ENCODE measurements at regions not wholly inside any gene's neighbourhood (a gene's known extent, or its start where the extent isn't known, plus 50 kb on each side); places are given as distances from the start of the nearest gene placed in this dataset.
A peak's percentile ranks its signal among the peaks of the same experiment; 100 is the strongest.

DNA sequence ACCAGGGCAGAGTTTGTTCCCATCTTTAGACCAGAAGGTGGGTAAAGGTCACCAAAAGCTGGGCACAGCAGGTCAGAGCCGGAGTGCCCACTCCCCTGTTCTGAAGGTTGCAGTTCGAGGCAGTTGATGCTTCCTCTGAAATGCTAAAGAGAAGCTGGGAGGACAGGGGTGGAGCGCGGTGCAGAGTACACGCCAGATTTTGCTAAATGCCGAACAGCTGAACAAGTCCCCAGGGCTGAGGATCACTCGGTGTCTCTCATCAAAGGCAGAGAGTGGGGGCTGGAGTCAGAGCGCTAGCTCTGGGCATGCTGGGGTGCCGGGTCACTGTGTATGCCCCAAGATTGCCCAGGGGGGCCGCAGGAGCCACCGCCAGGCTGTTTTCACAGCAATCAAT, 197.0 kb downstream of the BCOR start:
- Mint-ChIP-seq H3K4me1 (peaks cover 5% of the 10 kb centered on the region), H3K36me3 (no peaks in the 10 kb centered on the region), H3K4me3 (no peak overlapping the region), H3K27ac (no peak overlapping the region), H3K9me3 (no peaks in the 10 kb centered on the region), H3K27me3 (peaks cover 6% of the 10 kb centered on the region)
- ATAC-seq = no peak

DNA sequence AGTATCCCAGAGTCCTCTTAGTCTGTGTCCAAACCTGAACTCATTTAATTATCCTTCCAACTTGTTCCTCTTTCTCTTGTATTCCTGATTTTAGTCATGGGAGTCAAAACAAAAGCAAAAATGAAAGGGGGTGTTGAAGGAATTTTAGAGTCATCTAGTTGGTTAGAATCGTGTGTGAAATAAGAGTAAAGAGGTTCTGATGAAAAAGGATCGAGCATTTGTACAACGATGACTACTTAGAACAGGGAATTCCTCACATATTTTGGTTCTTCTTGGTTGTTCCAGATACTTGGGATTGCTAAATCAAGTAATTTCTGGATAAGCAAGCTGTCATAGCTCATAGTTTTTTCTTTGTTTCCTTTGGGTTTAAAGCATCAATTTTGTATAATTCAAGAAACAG, 194.4 kb downstream of the BCOR start:
- Mint-ChIP-seq H3K4me3 (no peak overlapping the region), H3K9me3 (no peaks in the 10 kb centered on the region), H3K36me3 (no peaks in the 10 kb centered on the region), H3K27ac (no peak overlapping the region), H3K27me3 (no peaks in the 10 kb centered on the region), H3K4me1 (peaks cover 6% of the 10 kb centered on the region)
- ATAC-seq = no peak

- no peaks in the 10 kb centered on the region for H3K36me3 Mint-ChIP-seq
- H3K27me3 Mint-ChIP-seq = no peaks in the 10 kb centered on the region
- H3K4me1 Mint-ChIP-seq = peaks cover 12% of the 10 kb centered on the region
- no peak overlapping the region for H3K4me3 Mint-ChIP-seq
- no peak for ATAC-seq
- H3K9me3 Mint-ChIP-seq = no peaks in the 10 kb centered on the region
- H3K27ac Mint-ChIP-seq = no peak overlapping the region
Measured at GRCh38 chrX:39903937-39904336, 193.8 kb downstream of the BCOR start.

DNA sequence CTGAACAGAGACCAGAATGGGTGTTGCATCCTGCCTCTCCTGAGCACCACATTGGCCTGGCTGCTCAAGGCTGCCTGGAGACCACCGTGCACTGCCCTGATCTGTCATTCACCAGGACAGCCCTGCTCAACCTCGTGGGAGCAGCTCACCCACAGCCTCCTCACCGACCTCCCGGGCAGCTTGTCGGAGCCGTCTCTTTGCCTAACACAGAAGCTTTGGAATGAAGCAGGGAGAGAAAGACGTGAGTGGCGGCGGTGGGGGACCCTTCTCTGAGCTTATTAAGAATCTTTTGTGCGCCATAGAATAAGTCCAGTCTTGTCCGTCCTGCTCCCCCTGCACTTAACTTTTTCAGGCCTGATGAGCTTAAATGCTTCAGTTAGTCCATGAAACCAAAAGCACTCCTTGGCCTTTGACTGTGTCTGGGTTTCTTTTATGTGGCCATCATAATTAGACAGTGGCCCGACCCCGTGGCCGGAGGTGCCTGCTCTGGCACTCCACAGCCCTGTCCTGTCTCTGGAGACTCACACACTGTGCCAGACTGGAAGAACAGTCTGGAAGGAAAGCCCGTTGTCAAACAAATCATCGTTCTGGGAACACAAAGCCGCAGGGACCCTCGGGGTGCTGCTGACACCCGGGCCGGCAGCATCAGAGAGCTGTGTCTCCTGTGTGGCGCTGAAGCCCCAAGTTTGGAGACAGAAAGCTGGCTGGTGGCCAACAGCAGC, 192.8 kb downstream of the BCOR start:
- H3K4me1 Mint-ChIP-seq = peaks cover 12% of the 10 kb centered on the region
- ATAC-seq = no peak
- no peak overlapping the region for H3K4me3 Mint-ChIP-seq
- no peak overlapping the region for H3K27ac Mint-ChIP-seq
- no peaks in the 10 kb centered on the region for H3K27me3 Mint-ChIP-seq
- H3K9me3 Mint-ChIP-seq = no peaks in the 10 kb centered on the region
- no peaks in the 10 kb centered on the region for H3K36me3 Mint-ChIP-seq

- Mint-ChIP-seq H3K4me3 (no peak overlapping the region), H3K36me3 (no peaks in the 10 kb centered on the region), H3K27ac (no peak overlapping the region), H3K9me3 (no peaks in the 10 kb centered on the region), H3K4me1 (peaks cover 12% of the 10 kb centered on the region), H3K27me3 (no peaks in the 10 kb centered on the region)
- no peak for ATAC-seq
Measured at GRCh38 chrX:39905538-39905891, 192.2 kb downstream of the BCOR start.

- Mint-ChIP-seq H3K36me3 (no peaks in the 10 kb centered on the region), H3K9me3 (no peaks in the 10 kb centered on the region), H3K4me3 (no peak overlapping the region), H3K27me3 (no peaks in the 10 kb centered on the region), H3K27ac (no peak overlapping the region), H3K4me1 (peaks cover 12% of the 10 kb centered on the region)
- no peak for ATAC-seq
Measured at GRCh38 chrX:39905946-39906345, 191.8 kb downstream of the BCOR start.

DNA sequence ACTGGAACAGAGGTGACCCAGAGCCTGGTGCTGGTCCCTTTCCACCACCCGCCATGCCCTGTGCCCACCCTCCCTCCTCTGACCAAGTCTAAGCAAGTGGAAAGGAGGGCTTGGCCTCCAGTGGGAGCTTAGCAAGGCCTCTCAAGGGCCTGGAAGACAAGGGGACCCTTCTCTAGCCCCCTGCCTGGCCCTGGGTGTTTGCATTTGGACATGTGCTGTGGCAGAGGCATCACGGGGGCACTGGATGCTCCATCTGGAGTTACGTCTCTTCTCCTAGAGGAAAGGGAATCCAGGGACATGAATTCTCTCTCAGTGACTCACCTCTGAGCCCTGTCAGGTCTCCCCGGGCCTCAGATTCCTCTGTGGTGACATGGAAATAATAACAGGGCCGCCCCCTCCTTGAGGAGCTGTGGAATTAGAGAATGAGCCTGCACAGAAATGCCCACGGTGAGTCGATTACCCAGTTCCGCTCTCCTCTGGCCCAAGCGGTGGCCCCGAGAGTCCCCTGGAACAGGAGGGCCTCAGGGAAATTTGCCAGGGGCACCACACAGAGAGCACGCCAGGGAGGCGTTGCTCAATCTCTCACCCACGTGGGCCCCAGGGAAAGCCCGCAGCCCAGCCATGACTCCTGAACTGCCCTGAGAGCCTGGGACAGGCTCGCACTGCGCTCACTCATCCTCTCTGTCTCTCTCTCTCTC, 189.6 kb downstream of the BCOR start:
- H3K9me3 Mint-ChIP-seq = no peaks in the 10 kb centered on the region
- H3K4me1 Mint-ChIP-seq = peaks cover 11% of the 10 kb centered on the region
- no peaks in the 10 kb centered on the region for H3K27me3 Mint-ChIP-seq
- ATAC-seq = peak; percentile 39
- no peak overlapping the region for H3K4me3 Mint-ChIP-seq
- H3K27ac Mint-ChIP-seq = no peak overlapping the region
- H3K36me3 Mint-ChIP-seq = no peaks in the 10 kb centered on the region

GRCh38 chrX:39909996-39910395, 187.8 kb downstream of the BCOR start:
- ATAC-seq = no peak
- no peaks in the 10 kb centered on the region for H3K27me3 Mint-ChIP-seq
- H3K9me3 Mint-ChIP-seq = no peaks in the 10 kb centered on the region
- peaks cover 7% of the 10 kb centered on the region for H3K4me1 Mint-ChIP-seq
- H3K27ac Mint-ChIP-seq = no peak overlapping the region
- H3K36me3 Mint-ChIP-seq = no peaks in the 10 kb centered on the region
- no peak overlapping the region for H3K4me3 Mint-ChIP-seq

DNA sequence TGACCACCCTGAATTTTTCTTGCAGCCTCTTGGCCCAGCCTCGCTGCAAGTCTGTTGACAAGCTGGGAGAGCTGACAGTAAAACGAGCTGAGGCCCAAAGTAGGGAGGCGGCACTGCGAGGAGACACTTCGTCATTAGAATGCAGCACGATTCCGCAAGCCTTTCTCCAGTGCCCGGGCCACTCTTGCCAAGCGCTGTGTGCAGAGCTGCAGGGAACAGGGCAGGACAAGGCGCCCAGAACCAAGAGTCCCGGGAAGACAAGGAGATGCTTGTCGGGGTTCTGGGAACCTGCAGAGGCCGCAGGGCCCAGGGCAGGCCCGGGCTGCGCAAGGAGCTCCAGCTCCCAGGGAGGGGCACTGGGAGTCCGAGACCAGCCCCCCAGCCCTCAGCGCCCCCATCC, 187.1 kb downstream of the BCOR start:
- no peak for ATAC-seq
- Mint-ChIP-seq H3K27me3 (no peaks in the 10 kb centered on the region), H3K9me3 (no peaks in the 10 kb centered on the region), H3K4me3 (no peak overlapping the region), H3K27ac (no peak overlapping the region), H3K36me3 (no peaks in the 10 kb centered on the region), H3K4me1 (peaks cover 7% of the 10 kb centered on the region)

- Mint-ChIP-seq H3K9me3 (no peaks in the 10 kb centered on the region), H3K36me3 (no peaks in the 10 kb centered on the region), H3K4me3 (no peak overlapping the region), H3K27ac (no peak overlapping the region), H3K27me3 (no peaks in the 10 kb centered on the region), H3K4me1 (peaks cover 7% of the 10 kb centered on the region)
- no peak for ATAC-seq
Measured at GRCh38 chrX:39911278-39911897, 186.4 kb downstream of the BCOR start.

- Mint-ChIP-seq H3K36me3 (no peaks in the 10 kb centered on the region), H3K27me3 (no peaks in the 10 kb centered on the region)
- ATAC-seq = no peak
Measured at GRCh38 chrX:39912126-39912525, 185.6 kb downstream of the BCOR start.

DNA sequence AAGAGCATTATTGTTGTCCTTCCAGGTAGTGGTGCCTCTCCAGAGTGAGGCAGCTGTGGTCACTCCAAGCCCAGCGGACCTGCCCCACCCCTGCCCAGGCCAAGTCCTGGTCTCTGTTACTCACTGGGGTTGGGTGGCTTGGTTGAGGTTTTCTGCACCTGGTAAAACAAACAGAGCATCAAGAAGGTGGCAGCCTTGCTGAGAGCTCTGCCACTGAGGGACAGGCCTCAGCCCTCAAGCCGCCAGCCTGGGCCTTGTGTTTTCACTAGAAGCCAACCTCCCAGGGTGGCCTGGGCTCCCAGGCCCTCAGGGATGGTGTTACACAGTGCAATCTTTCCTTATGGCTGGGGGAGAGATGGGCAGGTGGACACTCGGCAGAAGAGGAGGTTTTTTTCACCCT, 182.7 kb downstream of the BCOR start:
- ATAC-seq = no peak
- no peaks in the 10 kb centered on the region for H3K4me1 Mint-ChIP-seq
- H3K27ac Mint-ChIP-seq = no peak overlapping the region
- no peaks in the 10 kb centered on the region for H3K36me3 Mint-ChIP-seq
- no peaks in the 10 kb centered on the region for H3K9me3 Mint-ChIP-seq
- no peaks in the 10 kb centered on the region for H3K27me3 Mint-ChIP-seq
- no peak overlapping the region for H3K4me3 Mint-ChIP-seq

More at GRCh38 chrX:39912126-39912525, 185.6 kb downstream of the BCOR start:
- Mint-ChIP-seq H3K27ac (no peak overlapping the region), H3K9me3 (no peaks in the 10 kb centered on the region), H3K4me3 (no peak overlapping the region), H3K4me1 (peaks cover 7% of the 10 kb centered on the region)

GRCh38 chrX:39915596-39915995, 182.2 kb downstream of the BCOR start:
- no peaks in the 10 kb centered on the region for H3K36me3 Mint-ChIP-seq
- no peaks in the 10 kb centered on the region for H3K4me1 Mint-ChIP-seq
- no peak overlapping the region for H3K4me3 Mint-ChIP-seq
- H3K27ac Mint-ChIP-seq = no peak overlapping the region
- no peak for ATAC-seq
- H3K9me3 Mint-ChIP-seq = no peaks in the 10 kb centered on the region
- H3K27me3 Mint-ChIP-seq = no peaks in the 10 kb centered on the region

- Mint-ChIP-seq H3K27me3 (no peaks in the 10 kb centered on the region), H3K27ac (no peak overlapping the region), H3K36me3 (no peaks in the 10 kb centered on the region), H3K4me1 (no peaks in the 10 kb centered on the region), H3K4me3 (no peak overlapping the region), H3K9me3 (no peaks in the 10 kb centered on the region)
- no peak for ATAC-seq
Measured at GRCh38 chrX:39921838-39922237, 175.9 kb downstream of the BCOR start.

DNA sequence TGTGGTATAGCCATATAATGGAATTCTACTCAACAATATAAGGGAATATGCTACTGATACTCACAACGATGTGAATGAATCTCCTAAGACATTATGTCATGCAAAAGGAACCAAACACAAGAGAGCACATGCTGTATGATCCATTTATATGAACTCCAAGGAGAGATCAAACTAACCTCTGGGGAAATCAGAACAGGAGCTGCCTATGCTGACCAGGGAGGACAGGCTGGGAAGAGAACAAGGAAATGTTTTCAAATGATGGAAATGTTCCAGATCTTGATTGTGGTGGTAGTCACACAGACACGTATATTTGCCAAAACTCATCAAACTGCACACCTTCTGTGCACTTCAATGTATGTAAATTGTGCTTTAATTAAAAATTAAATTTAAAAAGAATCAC, 175.3 kb downstream of the BCOR start:
- H3K27ac Mint-ChIP-seq = no peak overlapping the region
- no peak overlapping the region for H3K4me3 Mint-ChIP-seq
- no peaks in the 10 kb centered on the region for H3K4me1 Mint-ChIP-seq
- H3K9me3 Mint-ChIP-seq = no peaks in the 10 kb centered on the region
- no peaks in the 10 kb centered on the region for H3K36me3 Mint-ChIP-seq
- no peak for ATAC-seq
- no peaks in the 10 kb centered on the region for H3K27me3 Mint-ChIP-seq

DNA sequence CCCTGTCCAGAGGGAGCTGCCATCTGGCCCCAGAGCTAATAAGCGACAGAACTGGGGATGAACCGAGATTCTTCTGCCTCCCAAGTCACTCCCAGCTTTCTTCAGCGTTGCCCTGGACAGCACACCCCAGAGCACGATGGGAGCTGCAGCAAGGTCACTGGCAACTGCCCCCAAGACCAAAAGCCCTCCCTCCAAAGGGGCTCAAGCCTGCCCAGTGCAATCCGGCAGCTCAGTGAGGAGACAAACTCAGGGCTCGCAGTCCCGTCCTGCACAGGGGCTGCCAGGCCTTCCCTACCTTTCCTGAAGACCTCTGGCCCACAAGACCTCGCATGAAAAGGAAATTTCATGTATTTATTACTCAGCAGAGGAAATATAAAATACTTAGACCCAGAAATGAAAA, 174.8 kb downstream of the BCOR start:
- Mint-ChIP-seq H3K4me1 (no peaks in the 10 kb centered on the region), H3K4me3 (no peak overlapping the region), H3K9me3 (no peaks in the 10 kb centered on the region), H3K27ac (no peak overlapping the region), H3K36me3 (no peaks in the 10 kb centered on the region), H3K27me3 (no peaks in the 10 kb centered on the region)
- ATAC-seq = no peak

Data from stimulated activated memory B cell treated with anti-CD40 and anti-IgM and Interleukin-4, amounts not matched to agents 10 μg/mL and 1 μg/mL and 100 μg/mL, for 72 hours (primary cell).